ENCODE measurements at regions not wholly inside any gene's neighbourhood (a gene's known extent, or its start where the extent isn't known, plus 50 kb on each side); places are given as distances from the start of the nearest gene placed in this dataset.

DNA sequence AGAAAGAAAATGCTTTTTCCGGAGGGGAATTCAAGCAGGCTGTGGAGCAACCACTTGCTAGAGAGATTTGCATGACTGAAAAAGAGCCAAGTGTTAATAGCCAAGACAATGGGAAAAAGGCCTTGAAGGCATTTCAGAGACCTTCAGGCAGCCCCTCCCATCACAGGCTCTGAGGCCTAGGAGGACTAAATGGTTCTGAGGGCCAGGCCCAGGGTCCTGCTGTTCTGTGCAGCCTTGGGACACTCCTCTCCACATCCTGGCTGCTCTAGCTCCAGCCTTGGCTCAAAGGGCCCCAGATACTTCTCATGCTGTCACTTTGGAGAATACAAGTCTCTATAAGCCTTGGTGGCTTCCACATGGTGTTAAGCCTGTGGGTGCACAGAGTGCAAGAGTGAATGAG, 81.8 kb downstream of the B3GNT2 start:
- TF ChIP-seq USF1 (IDR thresholded peaks at IDR 0.05) (no peak), TEAD4 (IDR thresholded peaks at IDR 0.05) (no peak), FOXM1 (IDR thresholded peaks at IDR 0.05; ENCODE audit: borderline replicate concordance, low read depth) (no peak), YY1 (IDR thresholded peaks at IDR 0.05; ENCODE audit: low read depth) (no peak), NFIC (IDR thresholded peaks at IDR 0.05) (no peak), RAD21 (IDR thresholded peaks at IDR 0.05; ENCODE audit: low read depth) (no peak), CREB1 (IDR thresholded peaks at IDR 0.05; ENCODE audit: low read depth) (no peak)
- TF ChIP-seq, protein P1, sequence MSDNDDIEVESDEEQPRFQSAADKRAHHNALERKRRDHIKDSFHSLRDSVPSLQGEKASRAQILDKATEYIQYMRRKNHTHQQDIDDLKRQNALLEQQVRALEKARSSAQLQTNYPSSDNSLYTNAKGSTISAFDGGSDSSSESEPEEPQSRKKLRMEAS (IDR thresholded peaks at IDR 0.05) = no peak
